Dendritic cell treated with granulocyte-macrophage colony-stimulating factor and Interleukin-4, amounts not matched to agents 40 ng/mL and 50 ng/mL, for 4 days (primary cell): ENCODE measurements at regions not wholly inside any gene's neighbourhood (a gene's known extent, or its start where the extent isn't known, plus 50 kb on each side); places are given as distances from the start of the nearest gene placed in this dataset.

Experiments used
- H3K27ac Mint-ChIP-seq: one replicate; pipeline ENCODE4 v1.8.0; 2022; ENCODE audit warnings: mild to moderate bottlenecking, mixed read lengths
- H3K27me3 Mint-ChIP-seq: one replicate; pipeline ENCODE4 v1.8.0; 2022; ENCODE audit warnings: mild to moderate bottlenecking, mixed read lengths
- H3K36me3 Mint-ChIP-seq: one replicate; pipeline ENCODE4 v1.8.0; 2022; ENCODE audit warnings: low read depth, mixed read lengths
- H3K4me1 Mint-ChIP-seq: one replicate; pipeline ENCODE4 v1.8.0; 2022; ENCODE audit warnings: low read depth, mixed read lengths
- H3K4me3 Mint-ChIP-seq: one replicate; pipeline ENCODE4 v1.8.0; 2022; ENCODE audit warnings: mild to moderate bottlenecking, moderate library complexity, mixed read lengths
- H3K9me3 Mint-ChIP-seq: one replicate; pipeline ENCODE4 v1.8.0; 2022; ENCODE audit warnings: mixed read lengths
- intact Hi-C: fragments of 100-400 bp; cut with micrococcal nuclease; formaldehyde crosslinking; loops from one replicate; pipeline ENCODE4 v1.15.0; 2022

DNA sequence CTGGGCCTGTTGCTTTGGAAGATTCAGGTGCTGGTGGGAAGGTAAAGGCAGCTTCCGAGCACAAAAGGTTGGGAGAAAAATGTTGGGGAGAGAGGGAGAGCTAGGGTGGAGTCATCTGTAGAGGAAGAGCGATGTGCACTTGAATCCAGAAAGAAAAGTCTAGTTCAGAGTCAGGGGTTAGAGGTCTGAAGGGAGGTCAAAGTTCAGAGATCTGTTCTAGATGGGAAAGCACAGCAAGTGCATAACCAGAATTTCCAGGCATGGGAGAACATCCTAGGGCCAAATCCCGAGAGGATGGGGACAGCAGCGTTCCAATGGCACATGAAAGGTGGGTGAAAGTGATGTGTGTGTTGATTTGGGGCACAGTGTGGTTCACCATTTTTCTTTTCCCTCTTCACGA, 51.5 kb upstream of the MKLN1 start:
- intact Hi-C loops: no loop called here
- peaks cover 31% of the 10 kb centered on the region for H3K4me1 Mint-ChIP-seq
- no peak overlapping the region for H3K4me3 Mint-ChIP-seq
- H3K36me3 Mint-ChIP-seq: no peaks in the 10 kb centered on the region
- no peaks in the 10 kb centered on the region for H3K27me3 Mint-ChIP-seq
- no peak overlapping the region for H3K27ac Mint-ChIP-seq
- no peaks in the 10 kb centered on the region for H3K9me3 Mint-ChIP-seq

DNA sequence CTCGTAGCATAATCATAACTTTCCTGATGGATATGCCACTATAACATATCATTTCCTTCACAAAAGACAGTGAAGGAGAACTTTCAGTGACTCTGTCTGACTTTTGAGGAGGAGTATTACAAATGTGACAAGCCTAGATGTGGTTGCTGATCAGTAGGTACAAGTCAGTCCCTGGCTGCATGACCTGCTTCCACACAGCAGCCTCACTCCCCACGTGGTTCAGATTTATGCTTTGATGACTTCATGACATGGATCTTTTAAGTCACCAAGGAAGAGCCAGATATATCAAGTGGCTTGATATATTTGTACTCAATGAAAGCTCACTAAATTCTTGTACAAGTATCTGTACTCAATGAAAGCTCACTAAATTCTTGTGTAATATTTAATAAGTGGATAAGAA, 50.9 kb upstream of the MKLN1 start:
- H3K4me1 Mint-ChIP-seq: peaks cover 36% of the 10 kb centered on the region

More for the DNA sequence above, 50.9 kb upstream of the MKLN1 start:
- H3K27me3 Mint-ChIP-seq: no peaks in the 10 kb centered on the region
- H3K36me3 Mint-ChIP-seq: no peaks in the 10 kb centered on the region
- no peak overlapping the region for H3K27ac Mint-ChIP-seq
- no peak overlapping the region for H3K4me3 Mint-ChIP-seq
- no peaks in the 10 kb centered on the region for H3K9me3 Mint-ChIP-seq
- intact Hi-C loops: no loop called here
